ENCODE measurements at regions not wholly inside any gene's neighbourhood (a gene's known extent, or its start where the extent isn't known, plus 50 kb on each side); places are given as distances from the start of the nearest gene placed in this dataset.

DNA sequence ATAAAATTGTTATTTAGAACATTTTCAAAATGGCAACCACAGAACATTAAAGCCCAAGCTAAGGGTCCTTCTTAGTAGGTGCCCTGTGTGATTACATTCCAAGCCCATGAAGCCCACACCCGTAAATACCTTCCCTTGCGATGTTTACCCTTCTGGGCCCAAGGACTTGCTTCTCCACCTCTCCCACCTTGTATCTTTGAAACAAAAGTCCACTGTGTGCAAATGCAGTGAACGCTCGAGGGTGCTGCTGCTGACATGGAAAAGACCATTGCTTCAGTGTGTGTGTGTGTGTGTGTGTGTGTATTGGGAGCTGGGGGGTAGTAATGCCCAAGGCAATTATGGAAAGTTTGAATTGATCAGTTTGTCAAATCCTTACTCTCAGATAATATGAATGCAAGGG lies 298.1 kb downstream of the TGFB2 start:
- Histone ChIP-seq H3K4me1 (ENCODE audit: control insufficient read depth in 1 of 2, insufficient read depth in 2 of 2, low read length in 2 of 2) (no peaks in the 10 kb centered on the region), H3K9me3 (ENCODE audit: control insufficient read depth in 1 of 2, low read length in 2 of 2) (no peaks in the 10 kb centered on the region), H3K36me3 (ENCODE audit: control insufficient read depth in 1 of 2, insufficient read depth in 2 of 2, low read length in 2 of 2) (no peaks in the 10 kb centered on the region), H3K4me3 (ENCODE audit: low read depth in 1 of 2, low read length in 2 of 2) (no peak overlapping the region), H3K27ac (ENCODE audit: low read length) (no peak overlapping the region), H3K27me3 (ENCODE audit: low read depth, low read length) (no peaks in the 10 kb centered on the region)

DNA sequence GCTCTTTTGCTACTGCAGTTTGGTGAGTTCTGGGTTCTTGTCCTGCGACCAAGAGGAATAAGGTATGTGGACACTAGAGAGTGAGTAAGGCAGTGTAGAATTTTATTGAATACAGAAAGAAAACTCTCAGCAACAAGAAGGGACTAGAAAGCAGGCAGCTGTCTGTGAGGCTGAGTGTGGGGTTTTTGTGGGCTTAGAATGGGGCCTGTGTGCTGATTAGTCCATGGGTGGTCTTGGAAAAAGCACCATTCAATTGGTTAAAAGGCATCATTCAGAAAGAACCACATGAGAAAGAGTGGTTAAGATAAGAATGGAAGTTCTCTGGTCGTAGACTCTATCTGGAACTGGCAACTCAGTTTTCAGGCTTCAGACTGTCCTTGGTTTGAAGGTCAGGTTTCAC lies 298.8 kb downstream of the TGFB2 start:
- no peaks in the 10 kb centered on the region for H3K4me1 ChIP-seq (ENCODE audit: control insufficient read depth in 1 of 2, insufficient read depth in 2 of 2, low read length in 2 of 2)
- no peak overlapping the region for H3K27ac ChIP-seq (ENCODE audit: low read length)
- H3K4me3 ChIP-seq (ENCODE audit: low read depth in 1 of 2, low read length in 2 of 2) = no peak overlapping the region
- H3K36me3 ChIP-seq (ENCODE audit: control insufficient read depth in 1 of 2, insufficient read depth in 2 of 2, low read length in 2 of 2) = no peaks in the 10 kb centered on the region
- no peaks in the 10 kb centered on the region for H3K27me3 ChIP-seq (ENCODE audit: low read depth, low read length)
- H3K9me3 ChIP-seq (ENCODE audit: control insufficient read depth in 1 of 2, low read length in 2 of 2) = no peaks in the 10 kb centered on the region

DNA sequence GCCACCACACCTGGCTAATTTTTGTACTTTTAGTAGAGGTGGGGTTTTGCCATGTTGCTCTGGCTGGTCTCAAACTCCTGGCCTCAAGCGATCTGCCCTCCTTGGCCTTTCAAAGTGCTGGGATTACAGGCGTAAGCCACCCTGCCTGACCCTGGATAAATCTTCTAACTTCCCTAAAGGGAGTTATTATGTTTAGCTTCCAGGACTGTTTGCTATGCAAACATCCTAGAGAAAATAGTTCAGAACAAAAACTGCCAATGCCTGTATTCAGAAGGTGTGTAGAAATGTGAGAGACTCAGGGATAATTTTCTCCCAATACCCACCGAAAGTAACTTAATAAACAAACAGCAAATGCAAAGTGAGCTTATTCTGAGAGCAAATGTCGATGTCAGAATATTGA lies 301.2 kb downstream of the TGFB2 start:
- H3K9me3 ChIP-seq (ENCODE audit: control insufficient read depth in 1 of 2, low read length in 2 of 2) = no peaks in the 10 kb centered on the region
- H3K27me3 ChIP-seq (ENCODE audit: low read depth, low read length) = no peaks in the 10 kb centered on the region
- H3K4me1 ChIP-seq (ENCODE audit: control insufficient read depth in 1 of 2, insufficient read depth in 2 of 2, low read length in 2 of 2) = no peaks in the 10 kb centered on the region
- H3K4me3 ChIP-seq (ENCODE audit: low read depth in 1 of 2, low read length in 2 of 2) = no peak overlapping the region
- H3K36me3 ChIP-seq (ENCODE audit: control insufficient read depth in 1 of 2, insufficient read depth in 2 of 2, low read length in 2 of 2) = no peaks in the 10 kb centered on the region
- no peak overlapping the region for H3K27ac ChIP-seq (ENCODE audit: low read length)

DNA sequence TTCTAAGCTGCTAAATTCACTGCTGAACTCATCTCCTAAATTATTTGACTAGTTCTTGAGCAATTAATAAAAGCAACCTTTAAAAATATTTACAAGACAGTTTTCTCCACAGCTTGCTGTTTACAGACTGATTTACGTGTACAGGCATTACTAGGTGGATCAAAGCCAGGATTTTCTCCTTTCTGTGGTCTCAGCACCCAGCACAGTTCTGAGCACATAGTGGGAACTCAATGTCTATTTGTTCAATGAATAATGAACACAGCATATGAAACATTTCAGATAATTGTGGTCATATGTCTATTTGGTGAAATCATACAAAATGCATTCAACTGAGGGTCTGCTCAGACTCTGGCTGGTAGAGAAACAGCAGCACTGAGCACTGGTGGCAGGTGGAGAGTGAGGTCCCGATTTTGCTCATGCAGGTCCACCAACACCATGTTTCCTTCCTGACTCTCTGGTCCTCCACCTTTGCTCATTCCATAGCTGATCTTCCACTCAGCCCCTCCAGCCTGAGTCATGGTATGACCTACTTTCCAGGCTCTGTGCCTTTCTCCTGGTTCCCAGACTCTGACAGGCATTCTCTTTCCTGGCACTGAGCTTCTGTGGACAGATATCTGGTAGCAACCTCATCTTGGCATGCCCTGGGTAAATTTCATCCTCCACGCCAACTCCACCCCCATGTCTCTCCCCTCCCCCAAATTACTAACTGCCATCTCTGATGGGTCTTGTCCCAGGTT lies 311.3 kb downstream of the TGFB2 start:
- H3K27ac ChIP-seq (ENCODE audit: low read length) = no peak overlapping the region

DNA sequence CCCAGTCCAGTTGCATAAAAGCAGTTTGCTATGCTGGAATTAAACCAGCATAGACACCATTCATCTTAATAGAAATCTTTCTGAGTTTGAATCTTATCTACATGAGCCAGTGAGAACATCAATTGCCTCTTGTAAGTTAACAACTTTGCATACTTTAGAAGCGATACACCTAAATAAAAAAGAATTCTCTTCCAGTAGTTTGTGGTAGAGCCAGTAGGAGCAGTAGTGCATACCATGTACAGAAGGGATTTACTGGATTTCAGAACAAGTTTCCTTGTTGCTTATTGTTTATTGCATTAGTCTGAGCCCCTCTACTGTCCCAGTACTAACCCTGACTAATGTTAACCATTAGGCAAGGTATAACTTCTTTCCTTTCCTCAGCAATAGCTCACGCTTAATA lies 313.1 kb downstream of the TGFB2 start:
- Histone ChIP-seq H3K27ac (ENCODE audit: low read length) (no peak overlapping the region), H3K27me3 (ENCODE audit: low read depth, low read length) (no peaks in the 10 kb centered on the region), H3K9me3 (ENCODE audit: control insufficient read depth in 1 of 2, low read length in 2 of 2) (no peaks in the 10 kb centered on the region), H3K36me3 (ENCODE audit: control insufficient read depth in 1 of 2, insufficient read depth in 2 of 2, low read length in 2 of 2) (no peaks in the 10 kb centered on the region), H3K4me1 (ENCODE audit: control insufficient read depth in 1 of 2, insufficient read depth in 2 of 2, low read length in 2 of 2) (no peaks in the 10 kb centered on the region), H3K4me3 (ENCODE audit: low read depth in 1 of 2, low read length in 2 of 2) (no peak overlapping the region)

More for the DNA sequence above, 311.3 kb downstream of the TGFB2 start:
- Histone ChIP-seq H3K4me3 (ENCODE audit: low read depth in 1 of 2, low read length in 2 of 2) (no peak overlapping the region), H3K36me3 (ENCODE audit: control insufficient read depth in 1 of 2, insufficient read depth in 2 of 2, low read length in 2 of 2) (no peaks in the 10 kb centered on the region), H3K9me3 (ENCODE audit: control insufficient read depth in 1 of 2, low read length in 2 of 2) (no peaks in the 10 kb centered on the region), H3K4me1 (ENCODE audit: control insufficient read depth in 1 of 2, insufficient read depth in 2 of 2, low read length in 2 of 2) (no peaks in the 10 kb centered on the region), H3K27me3 (ENCODE audit: low read depth, low read length) (no peaks in the 10 kb centered on the region)

DNA sequence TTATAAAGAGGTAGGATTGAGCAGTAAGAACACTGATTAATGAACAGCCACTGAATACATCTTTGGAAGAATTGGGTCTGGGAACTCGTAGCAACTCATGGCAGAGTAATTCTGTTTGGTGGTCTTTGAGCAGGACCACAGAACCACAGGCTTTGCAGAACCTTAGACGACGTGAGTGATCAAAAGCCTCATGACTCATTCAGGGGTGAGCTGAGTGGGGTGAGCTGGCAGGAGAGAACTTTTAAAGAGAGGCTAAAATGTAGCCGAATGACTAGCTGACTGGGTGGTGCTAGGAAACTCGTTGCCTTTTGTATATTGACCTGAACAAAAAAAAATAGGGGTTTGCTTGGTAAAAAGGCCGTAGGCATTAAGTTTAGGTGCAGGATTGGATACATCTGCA lies 313.8 kb downstream of the TGFB2 start:
- Histone ChIP-seq H3K9me3 (ENCODE audit: control insufficient read depth in 1 of 2, low read length in 2 of 2) (no peaks in the 10 kb centered on the region), H3K27ac (ENCODE audit: low read length) (no peak overlapping the region), H3K36me3 (ENCODE audit: control insufficient read depth in 1 of 2, insufficient read depth in 2 of 2, low read length in 2 of 2) (no peaks in the 10 kb centered on the region), H3K4me3 (ENCODE audit: low read depth in 1 of 2, low read length in 2 of 2) (no peak overlapping the region), H3K27me3 (ENCODE audit: low read depth, low read length) (no peaks in the 10 kb centered on the region), H3K4me1 (ENCODE audit: control insufficient read depth in 1 of 2, insufficient read depth in 2 of 2, low read length in 2 of 2) (no peaks in the 10 kb centered on the region)

DNA sequence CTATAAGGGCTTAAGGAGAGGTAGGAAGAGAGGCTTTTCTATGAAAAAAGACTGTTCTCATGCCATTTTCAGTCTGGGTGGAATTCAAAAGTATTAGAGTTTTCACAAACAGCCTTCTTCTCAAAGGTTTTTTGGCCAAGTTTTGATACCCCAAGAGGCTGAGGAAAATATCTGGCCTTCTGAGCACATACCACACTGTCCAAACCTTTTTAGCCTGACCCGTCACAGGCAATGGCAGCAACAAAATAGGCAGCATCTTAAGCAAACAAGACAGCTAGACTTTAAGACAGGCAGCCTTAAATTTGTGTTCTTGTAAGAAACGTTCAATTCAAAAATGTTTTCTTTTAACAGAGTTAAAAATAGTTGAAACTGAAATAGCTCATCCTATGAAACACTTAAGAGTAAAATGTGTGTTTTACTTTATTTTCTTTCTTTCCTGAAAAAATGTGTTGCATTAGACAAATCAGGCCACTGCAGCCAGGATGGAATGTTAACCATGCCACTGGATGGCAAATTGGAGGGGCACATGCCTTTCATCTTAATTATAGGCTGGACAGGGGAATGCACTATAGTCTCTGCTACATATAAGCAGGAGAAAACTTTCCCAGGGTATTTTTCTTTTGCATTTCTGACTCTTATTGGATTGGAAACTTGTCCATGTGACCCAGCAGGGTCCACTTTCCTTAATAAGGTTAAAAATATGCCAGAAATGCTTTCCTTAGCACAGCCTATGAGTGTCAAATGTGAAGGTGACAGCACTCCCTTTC lies 315.0 kb downstream of the TGFB2 start:
- Histone ChIP-seq H3K9me3 (ENCODE audit: control insufficient read depth in 1 of 2, low read length in 2 of 2) (no peaks in the 10 kb centered on the region), H3K4me3 (ENCODE audit: low read depth in 1 of 2, low read length in 2 of 2) (no peak overlapping the region), H3K36me3 (ENCODE audit: control insufficient read depth in 1 of 2, insufficient read depth in 2 of 2, low read length in 2 of 2) (no peaks in the 10 kb centered on the region), H3K27me3 (ENCODE audit: low read depth, low read length) (no peaks in the 10 kb centered on the region), H3K4me1 (ENCODE audit: control insufficient read depth in 1 of 2, insufficient read depth in 2 of 2, low read length in 2 of 2) (no peaks in the 10 kb centered on the region), H3K27ac (ENCODE audit: low read length) (no peak overlapping the region)

DNA sequence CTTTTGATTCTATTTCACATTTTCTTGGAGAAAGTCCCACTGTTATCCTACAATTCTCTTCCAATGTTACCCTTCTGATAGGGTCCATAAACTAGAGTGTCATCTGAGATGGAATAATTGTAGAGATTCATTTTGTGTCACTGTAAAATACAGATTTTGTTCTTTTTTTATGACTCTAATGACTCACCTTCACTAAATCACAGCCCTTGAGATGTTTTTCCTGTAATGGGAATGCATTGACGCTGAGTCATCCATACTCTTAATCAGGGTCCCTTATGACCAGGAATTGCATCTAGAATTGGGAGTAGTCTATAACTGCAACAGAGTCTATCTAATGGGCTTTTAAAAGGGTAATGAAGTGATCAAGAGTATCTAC lies 315.5 kb downstream of the TGFB2 start:
- no peaks in the 10 kb centered on the region for H3K27me3 ChIP-seq (ENCODE audit: low read depth, low read length)
- H3K4me3 ChIP-seq (ENCODE audit: low read depth in 1 of 2, low read length in 2 of 2) = no peak overlapping the region
- H3K4me1 ChIP-seq (ENCODE audit: control insufficient read depth in 1 of 2, insufficient read depth in 2 of 2, low read length in 2 of 2) = no peaks in the 10 kb centered on the region
- H3K27ac ChIP-seq (ENCODE audit: low read length) = no peak overlapping the region
- H3K9me3 ChIP-seq (ENCODE audit: control insufficient read depth in 1 of 2, low read length in 2 of 2) = no peaks in the 10 kb centered on the region
- no peaks in the 10 kb centered on the region for H3K36me3 ChIP-seq (ENCODE audit: control insufficient read depth in 1 of 2, insufficient read depth in 2 of 2, low read length in 2 of 2)

DNA sequence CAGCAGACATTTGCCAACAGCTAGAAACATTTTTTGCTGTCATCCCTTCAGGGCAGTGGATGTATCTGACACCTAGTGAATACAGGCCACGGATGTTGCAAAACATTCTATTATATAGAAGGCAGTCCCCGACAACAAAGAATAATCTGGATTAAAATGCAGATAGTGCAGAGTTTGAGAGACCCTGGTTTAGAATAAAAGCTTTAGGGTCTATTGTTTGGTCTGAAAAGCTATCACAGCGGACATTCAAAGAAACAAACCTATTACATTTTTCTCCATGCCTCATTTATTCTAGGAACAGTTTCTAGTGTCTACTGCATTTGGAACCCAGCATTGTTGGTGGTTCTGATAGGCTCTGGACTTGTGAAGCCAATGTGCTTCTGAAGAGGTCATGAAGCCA lies 316.3 kb downstream of the TGFB2 start:
- Histone ChIP-seq H3K36me3 (ENCODE audit: control insufficient read depth in 1 of 2, insufficient read depth in 2 of 2, low read length in 2 of 2) (no peaks in the 10 kb centered on the region), H3K4me3 (ENCODE audit: low read depth in 1 of 2, low read length in 2 of 2) (no peak overlapping the region), H3K4me1 (ENCODE audit: control insufficient read depth in 1 of 2, insufficient read depth in 2 of 2, low read length in 2 of 2) (no peaks in the 10 kb centered on the region), H3K9me3 (ENCODE audit: control insufficient read depth in 1 of 2, low read length in 2 of 2) (no peaks in the 10 kb centered on the region), H3K27me3 (ENCODE audit: low read depth, low read length) (no peaks in the 10 kb centered on the region), H3K27ac (ENCODE audit: low read length) (no peak overlapping the region)

DNA sequence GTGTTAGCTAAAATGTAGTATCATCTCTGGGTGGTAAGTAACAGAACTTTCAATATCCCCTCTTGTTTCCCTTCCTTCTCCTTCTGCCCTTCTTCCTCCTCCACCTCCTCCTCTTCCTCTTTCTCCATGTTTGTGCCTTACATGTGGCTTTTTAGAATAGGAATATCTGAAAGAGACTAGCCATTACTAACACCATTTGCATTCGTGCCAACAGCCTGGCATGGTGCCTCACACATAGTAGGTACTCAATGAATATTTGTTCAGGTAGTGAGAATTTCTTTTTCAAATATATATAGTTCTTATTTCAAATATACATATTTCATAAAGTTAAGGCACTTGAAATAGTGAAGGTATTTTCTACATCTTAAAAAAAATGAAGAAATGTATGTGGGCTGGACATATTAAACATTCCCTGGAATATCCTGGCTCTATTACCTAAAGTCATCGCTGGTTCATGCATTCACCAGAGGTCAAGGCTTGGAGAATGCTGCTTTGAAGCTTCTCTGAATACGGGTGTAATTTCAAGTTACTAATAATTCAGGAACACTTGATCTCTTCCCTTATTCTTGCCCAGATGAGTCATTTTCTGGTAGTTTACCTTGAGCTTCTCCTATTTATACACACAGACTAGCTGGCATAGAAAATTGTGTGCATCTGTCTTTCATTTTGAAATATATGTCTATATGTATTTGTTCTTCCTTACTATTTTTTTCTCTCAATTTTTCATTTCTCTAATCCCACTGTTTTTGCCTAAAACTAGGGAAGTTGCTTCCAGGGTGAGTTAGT lies 319.4 kb downstream of the TGFB2 start:
- Histone ChIP-seq H3K9me3 (ENCODE audit: control insufficient read depth in 1 of 2, low read length in 2 of 2) (no peaks in the 10 kb centered on the region), H3K27me3 (ENCODE audit: low read depth, low read length) (no peaks in the 10 kb centered on the region), H3K4me3 (ENCODE audit: low read depth in 1 of 2, low read length in 2 of 2) (no peak overlapping the region), H3K27ac (ENCODE audit: low read length) (no peak overlapping the region), H3K4me1 (ENCODE audit: control insufficient read depth in 1 of 2, insufficient read depth in 2 of 2, low read length in 2 of 2) (no peaks in the 10 kb centered on the region), H3K36me3 (ENCODE audit: control insufficient read depth in 1 of 2, insufficient read depth in 2 of 2, low read length in 2 of 2) (no peaks in the 10 kb centered on the region)

DNA sequence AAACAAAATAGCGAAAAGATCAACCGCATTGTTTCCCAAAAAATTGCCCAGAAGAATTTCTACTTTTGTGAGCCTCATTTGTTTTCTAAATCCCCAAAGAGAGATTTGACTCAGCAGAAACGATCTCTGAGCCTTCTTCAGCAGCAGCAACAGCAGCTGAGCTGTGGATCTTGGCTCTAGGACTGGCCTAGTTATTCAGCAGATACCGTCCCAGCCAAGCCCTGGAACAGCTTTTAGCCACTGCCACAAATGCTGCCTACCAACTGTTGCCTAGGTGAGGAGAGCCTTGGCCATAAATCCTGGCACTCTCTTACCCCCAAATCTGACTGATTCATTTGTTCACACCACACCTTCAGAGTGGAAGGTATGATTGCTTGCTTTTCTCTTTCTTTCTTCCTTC lies 320.1 kb downstream of the TGFB2 start:
- H3K9me3 ChIP-seq (ENCODE audit: control insufficient read depth in 1 of 2, low read length in 2 of 2) = no peaks in the 10 kb centered on the region
- H3K4me1 ChIP-seq (ENCODE audit: control insufficient read depth in 1 of 2, insufficient read depth in 2 of 2, low read length in 2 of 2) = no peaks in the 10 kb centered on the region
- H3K36me3 ChIP-seq (ENCODE audit: control insufficient read depth in 1 of 2, insufficient read depth in 2 of 2, low read length in 2 of 2) = no peaks in the 10 kb centered on the region
- H3K4me3 ChIP-seq (ENCODE audit: low read depth in 1 of 2, low read length in 2 of 2) = no peak overlapping the region
- no peak overlapping the region for H3K27ac ChIP-seq (ENCODE audit: low read length)
- H3K27me3 ChIP-seq (ENCODE audit: low read depth, low read length) = no peaks in the 10 kb centered on the region
